H1 (cell line): ENCODE measurements at regions not wholly inside any gene's neighbourhood (a gene's known extent, or its start where the extent isn't known, plus 50 kb on each side); places are given as distances from the start of the nearest gene placed in this dataset.

Experiments used
- CHD1 ChIP-seq: IDR thresholded peaks from 2 replicates; pipeline ENCODE4 v1.6.1; 2012; ENCODE audit warnings: low read depth, low read length, improper control_type of control experiment
- HDAC6 ChIP-seq: IDR thresholded peaks from one replicate; pipeline ENCODE4 v1.7.1; 2012; ENCODE audit warnings: low read depth, mild to moderate bottlenecking, inconsistent platforms, low read length, moderate library complexity
- KDM4A ChIP-seq: IDR thresholded peaks from one replicate; pipeline ENCODE4 v1.7.1; 2012; ENCODE audit warnings: low read depth, mild to moderate bottlenecking, moderate library complexity, low read length, inconsistent platforms; ENCODE audit not compliant: severe bottlenecking
- MAFK ChIP-seq: IDR thresholded peaks from 2 replicates; pipeline ENCODE4 v1.6.1; 2012; ENCODE audit warnings: low read depth, mild to moderate bottlenecking, improper control_type of control experiment, low read length
- POU5F1 ChIP-seq: IDR thresholded peaks from 2 replicates; pipeline ENCODE4 v1.6.1; 2011; ENCODE audit warnings: low read depth, mild to moderate bottlenecking, low read length, moderate library complexity
- RXRA ChIP-seq: IDR thresholded peaks from 2 replicates; pipeline ENCODE4 v1.6.1; 2011; ENCODE audit warnings: low read depth, mild to moderate bottlenecking, low read length, moderate library complexity; ENCODE audit not compliant: insufficient read depth
- SP4 ChIP-seq: IDR thresholded peaks from 2 replicates; pipeline ENCODE4 v1.6.1; 2012; ENCODE audit warnings: low read length, inconsistent platforms
- TAF7 ChIP-seq: optimal IDR thresholded peaks from 2 replicates; pipeline ENCODE3; 2011; ENCODE audit warnings: low read depth, mild to moderate bottlenecking, inconsistent platforms, low read length, moderate library complexity, borderline replicate concordance
- YY1 ChIP-seq: IDR thresholded peaks from 2 replicates; pipeline ENCODE4 v1.6.1; 2011; ENCODE audit warnings: low read depth, mild to moderate bottlenecking, low read length
- ZNF274 ChIP-seq: IDR thresholded peaks from 2 replicates; pipeline ENCODE4 v1.7.0; 2012; ENCODE audit warnings: low read length, borderline replicate concordance; ENCODE audit errors: extremely low read depth
- TF ChIP-seq, protein P1 (sequence below): fragments of 300-600 bp; sonication (generic); IDR thresholded peaks from 2 replicates; pipeline ENCODE4 v1.7.1; 2012; ENCODE audit warnings: low read length, moderate library complexity, mild to moderate bottlenecking, inconsistent platforms; ENCODE audit not compliant: insufficient replicate concordance

DNA sequence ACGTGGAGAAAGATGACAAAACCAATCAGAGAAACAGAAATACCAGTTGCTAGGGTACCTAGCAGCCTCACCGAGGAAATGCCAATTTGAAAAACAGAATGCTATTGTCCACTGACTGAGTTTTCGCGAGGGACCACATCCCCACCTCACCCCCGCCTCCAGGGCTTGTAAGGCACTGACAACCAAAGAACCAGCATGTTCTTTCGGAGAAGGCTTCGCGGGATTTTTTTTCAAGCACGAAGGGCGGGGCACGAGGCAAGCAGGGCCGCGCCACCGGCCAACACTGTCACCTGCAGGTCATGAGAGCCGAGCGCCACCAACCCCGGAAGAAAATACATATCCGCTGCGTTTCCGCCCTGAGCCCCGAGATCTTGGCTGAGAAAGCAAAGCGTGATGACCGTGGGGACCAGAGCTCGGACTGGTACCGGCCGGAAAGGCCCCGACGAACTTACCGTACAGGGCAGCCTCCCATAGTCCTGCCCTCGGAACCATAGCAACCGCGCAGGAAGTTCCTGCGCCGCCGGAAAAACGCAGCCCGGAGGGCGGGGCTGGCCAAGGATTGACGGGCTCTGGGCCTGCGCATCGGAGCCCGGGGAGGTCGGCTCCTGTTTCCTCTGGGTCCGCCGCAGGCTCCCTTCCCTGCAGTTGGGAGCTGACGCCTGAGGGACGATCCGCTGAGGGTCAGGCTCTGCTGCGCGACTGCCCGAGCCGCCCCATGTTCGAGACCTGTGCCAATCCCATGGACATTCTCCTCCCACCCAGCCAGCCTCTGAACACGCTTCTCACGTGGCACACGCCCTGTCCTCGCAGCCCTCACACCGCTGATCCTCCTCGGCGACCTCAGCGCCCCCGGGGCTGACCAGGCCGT lies 59.2 kb upstream of the PAGE5 start (continued):
- no peak for TF ChIP-seq RXRA
- peak; percentile 42 for TF ChIP-seq TAF7
- no peak for TF ChIP-seq SP4
- no peak for TF ChIP-seq ZNF274
- TF ChIP-seq MAFK, result no peak
- TF ChIP-seq HDAC6, result no peak
- no peak for TF ChIP-seq POU5F1
- TF ChIP-seq KDM4A, result no peak
- TF ChIP-seq CHD1, result no peak
- TF ChIP-seq YY1, result no peak
- TF ChIP-seq, protein P1, sequence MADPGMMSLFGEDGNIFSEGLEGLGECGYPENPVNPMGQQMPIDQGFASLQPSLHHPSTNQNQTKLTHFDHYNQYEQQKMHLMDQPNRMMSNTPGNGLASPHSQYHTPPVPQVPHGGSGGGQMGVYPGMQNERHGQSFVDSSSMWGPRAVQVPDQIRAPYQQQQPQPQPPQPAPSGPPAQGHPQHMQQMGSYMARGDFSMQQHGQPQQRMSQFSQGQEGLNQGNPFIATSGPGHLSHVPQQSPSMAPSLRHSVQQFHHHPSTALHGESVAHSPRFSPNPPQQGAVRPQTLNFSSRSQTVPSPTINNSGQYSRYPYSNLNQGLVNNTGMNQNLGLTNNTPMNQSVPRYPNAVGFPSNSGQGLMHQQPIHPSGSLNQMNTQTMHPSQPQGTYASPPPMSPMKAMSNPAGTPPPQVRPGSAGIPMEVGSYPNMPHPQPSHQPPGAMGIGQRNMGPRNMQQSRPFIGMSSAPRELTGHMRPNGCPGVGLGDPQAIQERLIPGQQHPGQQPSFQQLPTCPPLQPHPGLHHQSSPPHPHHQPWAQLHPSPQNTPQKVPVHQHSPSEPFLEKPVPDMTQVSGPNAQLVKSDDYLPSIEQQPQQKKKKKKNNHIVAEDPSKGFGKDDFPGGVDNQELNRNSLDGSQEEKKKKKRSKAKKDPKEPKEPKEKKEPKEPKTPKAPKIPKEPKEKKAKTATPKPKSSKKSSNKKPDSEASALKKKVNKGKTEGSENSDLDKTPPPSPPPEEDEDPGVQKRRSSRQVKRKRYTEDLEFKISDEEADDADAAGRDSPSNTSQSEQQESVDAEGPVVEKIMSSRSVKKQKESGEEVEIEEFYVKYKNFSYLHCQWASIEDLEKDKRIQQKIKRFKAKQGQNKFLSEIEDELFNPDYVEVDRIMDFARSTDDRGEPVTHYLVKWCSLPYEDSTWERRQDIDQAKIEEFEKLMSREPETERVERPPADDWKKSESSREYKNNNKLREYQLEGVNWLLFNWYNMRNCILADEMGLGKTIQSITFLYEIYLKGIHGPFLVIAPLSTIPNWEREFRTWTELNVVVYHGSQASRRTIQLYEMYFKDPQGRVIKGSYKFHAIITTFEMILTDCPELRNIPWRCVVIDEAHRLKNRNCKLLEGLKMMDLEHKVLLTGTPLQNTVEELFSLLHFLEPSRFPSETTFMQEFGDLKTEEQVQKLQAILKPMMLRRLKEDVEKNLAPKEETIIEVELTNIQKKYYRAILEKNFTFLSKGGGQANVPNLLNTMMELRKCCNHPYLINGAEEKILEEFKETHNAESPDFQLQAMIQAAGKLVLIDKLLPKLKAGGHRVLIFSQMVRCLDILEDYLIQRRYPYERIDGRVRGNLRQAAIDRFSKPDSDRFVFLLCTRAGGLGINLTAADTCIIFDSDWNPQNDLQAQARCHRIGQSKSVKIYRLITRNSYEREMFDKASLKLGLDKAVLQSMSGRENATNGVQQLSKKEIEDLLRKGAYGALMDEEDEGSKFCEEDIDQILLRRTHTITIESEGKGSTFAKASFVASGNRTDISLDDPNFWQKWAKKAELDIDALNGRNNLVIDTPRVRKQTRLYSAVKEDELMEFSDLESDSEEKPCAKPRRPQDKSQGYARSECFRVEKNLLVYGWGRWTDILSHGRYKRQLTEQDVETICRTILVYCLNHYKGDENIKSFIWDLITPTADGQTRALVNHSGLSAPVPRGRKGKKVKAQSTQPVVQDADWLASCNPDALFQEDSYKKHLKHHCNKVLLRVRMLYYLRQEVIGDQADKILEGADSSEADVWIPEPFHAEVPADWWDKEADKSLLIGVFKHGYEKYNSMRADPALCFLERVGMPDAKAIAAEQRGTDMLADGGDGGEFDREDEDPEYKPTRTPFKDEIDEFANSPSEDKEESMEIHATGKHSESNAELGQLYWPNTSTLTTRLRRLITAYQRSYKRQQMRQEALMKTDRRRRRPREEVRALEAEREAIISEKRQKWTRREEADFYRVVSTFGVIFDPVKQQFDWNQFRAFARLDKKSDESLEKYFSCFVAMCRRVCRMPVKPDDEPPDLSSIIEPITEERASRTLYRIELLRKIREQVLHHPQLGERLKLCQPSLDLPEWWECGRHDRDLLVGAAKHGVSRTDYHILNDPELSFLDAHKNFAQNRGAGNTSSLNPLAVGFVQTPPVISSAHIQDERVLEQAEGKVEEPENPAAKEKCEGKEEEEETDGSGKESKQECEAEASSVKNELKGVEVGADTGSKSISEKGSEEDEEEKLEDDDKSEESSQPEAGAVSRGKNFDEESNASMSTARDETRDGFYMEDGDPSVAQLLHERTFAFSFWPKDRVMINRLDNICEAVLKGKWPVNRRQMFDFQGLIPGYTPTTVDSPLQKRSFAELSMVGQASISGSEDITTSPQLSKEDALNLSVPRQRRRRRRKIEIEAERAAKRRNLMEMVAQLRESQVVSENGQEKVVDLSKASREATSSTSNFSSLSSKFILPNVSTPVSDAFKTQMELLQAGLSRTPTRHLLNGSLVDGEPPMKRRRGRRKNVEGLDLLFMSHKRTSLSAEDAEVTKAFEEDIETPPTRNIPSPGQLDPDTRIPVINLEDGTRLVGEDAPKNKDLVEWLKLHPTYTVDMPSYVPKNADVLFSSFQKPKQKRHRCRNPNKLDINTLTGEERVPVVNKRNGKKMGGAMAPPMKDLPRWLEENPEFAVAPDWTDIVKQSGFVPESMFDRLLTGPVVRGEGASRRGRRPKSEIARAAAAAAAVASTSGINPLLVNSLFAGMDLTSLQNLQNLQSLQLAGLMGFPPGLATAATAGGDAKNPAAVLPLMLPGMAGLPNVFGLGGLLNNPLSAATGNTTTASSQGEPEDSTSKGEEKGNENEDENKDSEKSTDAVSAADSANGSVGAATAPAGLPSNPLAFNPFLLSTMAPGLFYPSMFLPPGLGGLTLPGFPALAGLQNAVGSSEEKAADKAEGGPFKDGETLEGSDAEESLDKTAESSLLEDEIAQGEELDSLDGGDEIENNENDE, result no peak
